Activated naive CD4-positive, alpha-beta T cell treated with anti-CD3 and anti-CD28 coated beads for 36 hours (primary cell): ENCODE measurements at regions not wholly inside any gene's neighbourhood (a gene's known extent, or its start where the extent isn't known, plus 50 kb on each side); places are given as distances from the start of the nearest gene placed in this dataset.

Source experiments
- CTCF ChIA-PET: fragments of 350-600 bp; sonication (Branson Sonifier 250); formaldehyde crosslinking; loops from one replicate; lab custom pipeline; 2021; ENCODE audit warnings: antibody characterized with exemption; lab: Charles Lee
- DNase-seq: peaks from one replicate; pipeline ENCODE4 v3.0.0-alpha.2; 2020
- H3K27ac Mint-ChIP-seq: one replicate; pipeline ENCODE4 v1.8.0; 2021; ENCODE audit warnings: mild to moderate bottlenecking, mixed read lengths
- H3K27me3 Mint-ChIP-seq: one replicate; pipeline ENCODE4 v1.8.0; 2021; ENCODE audit warnings: low read depth, mixed read lengths
- H3K36me3 Mint-ChIP-seq: one replicate; pipeline ENCODE4 v1.8.0; 2021; ENCODE audit warnings: low read depth, mixed read lengths
- H3K4me1 Mint-ChIP-seq: one replicate; pipeline ENCODE4 v1.8.0; 2021; ENCODE audit warnings: low read depth, mixed read lengths
- H3K4me3 Mint-ChIP-seq: one replicate; pipeline ENCODE4 v1.8.0; 2021; ENCODE audit warnings: mild to moderate bottlenecking, moderate library complexity, mixed read lengths
- H3K9me3 Mint-ChIP-seq: one replicate; pipeline ENCODE4 v1.8.0; 2021; ENCODE audit warnings: mixed read lengths
- intact Hi-C: fragments of 100-400 bp; cut with micrococcal nuclease; formaldehyde crosslinking; loops from one replicate; pipeline ENCODE4 v1.15.1; 2023

DNA sequence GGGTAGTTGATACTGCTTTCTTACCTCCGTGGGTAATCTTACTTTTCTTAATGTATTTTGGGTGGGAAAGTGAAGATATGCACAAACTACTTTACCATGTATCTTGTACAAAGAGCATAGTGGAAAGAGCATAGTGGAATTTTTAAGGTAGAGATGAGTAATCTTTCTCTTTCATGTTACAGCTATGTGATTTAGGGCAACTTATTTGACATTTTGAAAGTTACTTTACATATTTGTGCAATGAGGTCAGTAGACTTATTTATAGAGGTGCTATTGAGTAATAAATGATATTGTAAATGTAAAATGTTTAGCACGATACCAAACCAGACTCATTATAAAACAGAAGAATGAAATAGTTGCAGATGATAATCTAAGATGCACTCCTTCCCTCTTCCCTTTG lies 351.2 kb downstream of the TRAM1L1 start:
- Mint-ChIP-seq H3K9me3 (no peaks in the 10 kb centered on the region), H3K36me3 (no peaks in the 10 kb centered on the region), H3K4me3 (no peak overlapping the region), H3K4me1 (no peaks in the 10 kb centered on the region), H3K27ac (no peak overlapping the region), H3K27me3 (no peaks in the 10 kb centered on the region)
- intact Hi-C loops = no loop called here
- DNase-seq = no peak
- CTCF ChIA-PET = no interaction called here

- CTCF ChIA-PET = no interaction called here
- no peak overlapping the region for H3K27ac Mint-ChIP-seq
- H3K27me3 Mint-ChIP-seq = no peaks in the 10 kb centered on the region
- no peaks in the 10 kb centered on the region for H3K4me1 Mint-ChIP-seq
- DNase-seq = no peak
- no peaks in the 10 kb centered on the region for H3K36me3 Mint-ChIP-seq
- intact Hi-C loops = no loop called here
- no peaks in the 10 kb centered on the region for H3K9me3 Mint-ChIP-seq
- H3K4me3 Mint-ChIP-seq = no peak overlapping the region
These were observed 352.0 kb downstream of the TRAM1L1 start for GRCh38 chr4:116733370-116733769.

DNA sequence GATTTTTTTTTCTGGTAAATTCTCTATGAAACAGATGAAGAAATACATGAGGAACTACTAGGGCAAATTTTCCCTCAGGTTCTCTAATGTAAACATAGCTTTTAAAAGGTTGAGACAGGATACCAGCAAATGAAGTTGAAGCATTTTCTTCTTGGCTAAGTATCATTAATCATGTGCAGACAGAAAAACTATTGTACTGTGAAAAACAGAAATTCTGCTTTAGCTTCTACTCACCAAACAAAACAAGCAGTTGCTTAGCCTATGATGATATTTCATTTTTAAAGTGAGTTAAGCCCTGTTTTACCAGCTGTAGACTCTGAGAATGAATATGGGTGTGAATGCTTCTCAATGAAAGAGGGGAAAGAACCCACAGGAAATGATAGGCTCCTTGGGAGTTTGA lies 358.9 kb downstream of the TRAM1L1 start:
- no peak for DNase-seq
- H3K4me1 Mint-ChIP-seq = no peaks in the 10 kb centered on the region
- H3K9me3 Mint-ChIP-seq = peaks cover 3% of the 10 kb centered on the region
- intact Hi-C loops = no loop called here
- no peak overlapping the region for H3K4me3 Mint-ChIP-seq
- CTCF ChIA-PET = no interaction called here
- H3K27ac Mint-ChIP-seq = no peak overlapping the region
- H3K27me3 Mint-ChIP-seq = no peaks in the 10 kb centered on the region
- no peaks in the 10 kb centered on the region for H3K36me3 Mint-ChIP-seq

GRCh38 chr4:116724249-116724648 lies 361.1 kb downstream of the TRAM1L1 start:
- intact Hi-C loops = no loop called here
- CTCF ChIA-PET = no interaction called here
- H3K27me3 Mint-ChIP-seq = no peaks in the 10 kb centered on the region
- no peak overlapping the region for H3K27ac Mint-ChIP-seq
- no peaks in the 10 kb centered on the region for H3K36me3 Mint-ChIP-seq
- no peak for DNase-seq
- no peaks in the 10 kb centered on the region for H3K4me1 Mint-ChIP-seq
- peaks cover 3% of the 10 kb centered on the region for H3K9me3 Mint-ChIP-seq
- no peak overlapping the region for H3K4me3 Mint-ChIP-seq

GRCh38 chr4:116705466-116705865 lies 379.9 kb downstream of the TRAM1L1 start:
- H3K36me3 Mint-ChIP-seq = no peaks in the 10 kb centered on the region
- H3K4me1 Mint-ChIP-seq = no peaks in the 10 kb centered on the region
- CTCF ChIA-PET = no interaction called here
- no peak for DNase-seq
- peaks cover 8% of the 10 kb centered on the region for H3K9me3 Mint-ChIP-seq
- intact Hi-C loops = no loop called here
- H3K4me3 Mint-ChIP-seq = no peak overlapping the region
- no peaks in the 10 kb centered on the region for H3K27me3 Mint-ChIP-seq
- H3K27ac Mint-ChIP-seq = no peak overlapping the region

GRCh38 chr4:116702949-116703348 lies 382.4 kb downstream of the TRAM1L1 start:
- Mint-ChIP-seq H3K4me1 (no peaks in the 10 kb centered on the region), H3K36me3 (no peaks in the 10 kb centered on the region), H3K27ac (no peak overlapping the region), H3K4me3 (no peak overlapping the region), H3K9me3 (peaks cover 12% of the 10 kb centered on the region), H3K27me3 (no peaks in the 10 kb centered on the region)
- intact Hi-C loops = no loop called here
- no peak for DNase-seq
- CTCF ChIA-PET = no interaction called here

DNA sequence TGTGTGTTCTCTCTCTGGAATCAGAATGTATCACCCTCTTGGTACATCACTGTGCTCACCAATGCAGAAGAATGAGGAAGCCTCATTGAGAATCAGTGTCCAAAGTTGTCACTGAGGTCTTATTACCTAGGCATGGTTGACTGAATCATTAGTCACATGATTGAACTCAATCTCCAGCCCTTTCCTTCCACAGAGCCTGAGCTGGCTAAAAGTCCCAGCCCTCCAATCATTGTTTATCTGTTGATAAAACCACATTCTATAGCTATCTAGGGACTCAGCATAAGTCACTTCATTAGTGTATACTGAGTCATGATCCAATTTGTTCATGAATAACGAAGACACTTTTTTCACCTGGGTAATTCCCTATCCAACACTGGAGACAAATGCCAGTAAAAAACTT lies 396.8 kb downstream of the TRAM1L1 start:
- Mint-ChIP-seq H3K27me3 (no peaks in the 10 kb centered on the region), H3K9me3 (no peaks in the 10 kb centered on the region), H3K4me3 (no peak overlapping the region), H3K27ac (no peak overlapping the region), H3K36me3 (no peaks in the 10 kb centered on the region), H3K4me1 (no peaks in the 10 kb centered on the region)
- DNase-seq = no peak
- intact Hi-C loops = no loop called here
- CTCF ChIA-PET = no interaction called here

DNA sequence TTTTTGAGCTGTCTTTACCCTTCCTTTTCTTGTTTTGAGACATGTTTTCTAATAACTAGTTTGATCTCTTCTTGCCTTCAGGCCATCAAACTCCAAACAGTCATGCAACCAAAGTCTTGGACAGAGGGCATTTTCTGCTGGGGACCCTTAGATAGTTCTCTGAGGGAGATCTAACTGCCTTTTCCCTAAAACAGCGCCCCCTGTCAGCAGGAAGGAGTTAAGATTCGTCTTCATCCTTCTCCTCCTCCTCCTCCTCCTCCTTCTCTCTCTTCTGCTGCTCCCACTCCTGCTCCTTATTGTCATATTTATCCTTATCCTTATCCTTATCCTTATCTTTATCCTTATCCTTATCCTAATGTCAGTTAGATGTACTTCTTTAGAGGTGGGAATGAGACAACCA lies 417.2 kb downstream of the TRAM1L1 start:
- peaks cover 4% of the 10 kb centered on the region for H3K9me3 Mint-ChIP-seq
- no peak overlapping the region for H3K4me3 Mint-ChIP-seq
- H3K4me1 Mint-ChIP-seq = no peaks in the 10 kb centered on the region
- no peak overlapping the region for H3K27ac Mint-ChIP-seq
- no peak for DNase-seq
- CTCF ChIA-PET = interaction anchor here (0.6 kb wide), 1 partner anchor 82 kb away, joined by 3 read pairs; no protein-coding TSS in a partner anchor
- no peaks in the 10 kb centered on the region for H3K27me3 Mint-ChIP-seq
- H3K36me3 Mint-ChIP-seq = no peaks in the 10 kb centered on the region
- intact Hi-C loops = no loop called here

DNA sequence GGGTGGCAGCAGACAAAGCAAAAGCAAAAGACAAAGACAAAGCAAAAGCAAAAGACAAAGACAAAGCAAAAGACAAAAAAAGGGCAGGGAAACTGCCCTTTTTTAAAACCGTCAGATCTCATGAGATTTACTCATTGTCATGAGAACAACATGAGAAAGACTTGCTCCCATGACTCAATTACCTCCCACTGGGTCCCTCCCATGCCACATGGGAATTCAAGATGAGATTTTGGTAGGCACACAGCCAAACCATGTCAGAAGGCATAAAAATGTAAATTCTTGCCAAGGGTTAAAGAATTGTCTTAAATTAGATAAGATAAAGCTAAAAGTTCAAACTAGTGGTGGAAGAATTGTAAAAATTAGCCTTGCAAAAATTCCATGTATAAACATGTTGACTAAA lies 419.7 kb downstream of the TRAM1L1 start:
- CTCF ChIA-PET = no interaction called here
- Mint-ChIP-seq H3K4me3 (no peak overlapping the region), H3K9me3 (peaks cover 10% of the 10 kb centered on the region), H3K36me3 (no peaks in the 10 kb centered on the region), H3K27me3 (no peaks in the 10 kb centered on the region), H3K4me1 (no peaks in the 10 kb centered on the region), H3K27ac (no peak overlapping the region)
- intact Hi-C loops = no loop called here
- DNase-seq = no peak

DNA sequence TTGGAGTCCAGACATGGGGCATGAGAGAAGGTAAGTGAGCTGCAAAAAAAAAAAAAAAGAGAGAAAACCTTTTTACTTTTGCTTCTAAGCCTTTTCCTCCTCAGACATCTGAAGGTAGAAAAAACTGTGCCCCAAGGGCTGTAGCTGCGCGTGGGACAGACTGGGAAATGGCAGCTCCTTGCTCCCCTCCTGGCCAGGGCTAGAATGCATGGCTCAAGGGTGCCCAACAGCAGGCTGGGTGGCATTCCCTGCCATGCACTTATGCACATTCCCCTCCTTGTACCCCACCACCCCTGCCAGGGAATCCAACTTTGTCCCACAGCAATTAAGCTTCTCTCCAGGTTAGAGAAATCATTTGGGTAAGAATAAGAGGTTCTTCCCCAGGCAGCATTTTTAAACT lies 421.2 kb downstream of the TRAM1L1 start:
- Mint-ChIP-seq H3K9me3 (peaks cover 21% of the 10 kb centered on the region), H3K36me3 (no peaks in the 10 kb centered on the region), H3K4me3 (no peak overlapping the region), H3K27me3 (no peaks in the 10 kb centered on the region), H3K4me1 (no peaks in the 10 kb centered on the region), H3K27ac (no peak overlapping the region)
- CTCF ChIA-PET = interaction anchor here (0.6 to 0.7 kb wide), 3 partner anchors 11 to 1334 kb away, joined by 3 to 5 read pairs (median 4); no protein-coding TSS in a partner anchor
- DNase-seq = no peak
- intact Hi-C loops = no loop called here

DNA sequence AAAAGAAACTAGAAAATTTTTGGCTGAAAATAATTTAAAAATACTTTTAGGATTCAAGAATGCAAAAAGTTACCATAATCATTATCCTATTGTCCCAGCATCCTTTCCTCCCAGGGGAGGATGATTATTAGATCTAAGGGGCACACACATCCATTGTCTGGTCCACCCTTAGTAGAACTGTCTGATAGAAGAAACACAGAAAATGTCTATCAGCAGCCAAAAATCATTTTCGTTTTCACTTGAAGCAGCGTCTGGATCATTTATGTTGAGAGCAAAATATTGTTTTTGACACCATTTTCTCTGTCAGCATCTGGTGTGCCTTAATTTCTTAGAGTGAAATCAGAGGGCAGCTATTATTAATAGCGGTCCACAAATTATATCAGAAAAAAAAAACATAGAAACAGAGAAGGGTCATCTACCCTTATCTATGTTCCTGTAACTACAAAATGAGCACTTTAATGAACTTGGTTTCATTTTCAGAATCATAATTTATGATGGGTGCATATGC lies 446.3 kb downstream of the TRAM1L1 start:
- no peaks in the 10 kb centered on the region for H3K36me3 Mint-ChIP-seq
- H3K9me3 Mint-ChIP-seq = no peaks in the 10 kb centered on the region
- H3K27ac Mint-ChIP-seq = no peak overlapping the region
- intact Hi-C loops = no loop called here
- no peak overlapping the region for H3K4me3 Mint-ChIP-seq
- H3K27me3 Mint-ChIP-seq = no peaks in the 10 kb centered on the region
- no peaks in the 10 kb centered on the region for H3K4me1 Mint-ChIP-seq
- CTCF ChIA-PET = no interaction called here
- DNase-seq = no peak

GRCh38 chr4:116638592-116638991 lies 446.8 kb downstream of the TRAM1L1 start:
- no peaks in the 10 kb centered on the region for H3K4me1 Mint-ChIP-seq
- DNase-seq = no peak
- no peak overlapping the region for H3K4me3 Mint-ChIP-seq
- CTCF ChIA-PET = no interaction called here
- no peaks in the 10 kb centered on the region for H3K9me3 Mint-ChIP-seq
- H3K27me3 Mint-ChIP-seq = no peaks in the 10 kb centered on the region
- no peak overlapping the region for H3K27ac Mint-ChIP-seq
- intact Hi-C loops = no loop called here
- no peaks in the 10 kb centered on the region for H3K36me3 Mint-ChIP-seq

- Mint-ChIP-seq H3K27ac (no peak overlapping the region), H3K9me3 (no peaks in the 10 kb centered on the region), H3K27me3 (no peaks in the 10 kb centered on the region), H3K4me1 (no peaks in the 10 kb centered on the region), H3K36me3 (no peaks in the 10 kb centered on the region), H3K4me3 (no peak overlapping the region)
- CTCF ChIA-PET = no interaction called here
- DNase-seq = no peak
- intact Hi-C loops = no loop called here
These were observed 448.5 kb downstream of the TRAM1L1 start for GRCh38 chr4:116636917-116637316.
